Parathyroid adenoma (tissue), 2 donors: ENCODE measurements at regions not wholly inside any gene's neighbourhood (a gene's known extent, or its start where the extent isn't known, plus 50 kb on each side); places are given as distances from the start of the nearest gene placed in this dataset.
A peak's percentile ranks its signal among the peaks of the same experiment; 100 is the strongest.
"Not testable (repeated sequence)": the region's sequence is repeated elsewhere in the genome, so short reads cannot be mapped to it uniquely, and the experiment has no call there.

Experiments
- H2AFZ ChIP-seq: fragments of 300-600 bp; sonication (generic); one replicate; pipeline ENCODE4 v1.7.0; 2017; ENCODE audit warnings: antibody characterized with exemption, mild to moderate bottlenecking
- H3K27ac ChIP-seq: fragments of 300-600 bp; sonication (generic); one replicate; pipeline ENCODE4 v1.7.0; 2017
- H3K27me3 ChIP-seq: fragments of 300-600 bp; sonication (generic); one replicate; pipeline ENCODE4 v1.7.0; 2017; ENCODE audit warnings: low read length; ENCODE audit not compliant: control insufficient read depth, insufficient read depth
- H3K36me3 ChIP-seq: fragments of 300-600 bp; sonication (generic); one replicate; pipeline ENCODE4 v1.7.0; 2017; ENCODE audit warnings: low read length; ENCODE audit not compliant: control insufficient read depth, insufficient read depth
- H3K4me1 ChIP-seq: fragments of 300-600 bp; sonication (generic); one replicate; pipeline ENCODE4 v1.7.0; 2017; ENCODE audit warnings: control low read depth
- H3K4me2 ChIP-seq: fragments of 300-600 bp; sonication (generic); one replicate; pipeline ENCODE4 v1.7.0; 2017; ENCODE audit warnings: low read length
- H3K4me3 ChIP-seq: fragments of 300-600 bp; sonication (generic); one replicate; pipeline ENCODE4 v1.7.0; 2017; ENCODE audit warnings: low read depth, low read length
- H3K79me2 ChIP-seq: fragments of 300-600 bp; sonication (generic); one replicate; pipeline ENCODE4 v1.7.0; 2017; ENCODE audit warnings: control low read depth
- H3K9ac ChIP-seq: fragments of 300-600 bp; sonication (generic); one replicate; pipeline ENCODE4 v1.7.0; 2017; ENCODE audit warnings: mild to moderate bottlenecking
- H3K9me3 ChIP-seq: fragments of 300-600 bp; sonication (generic); one replicate; pipeline ENCODE4 v1.7.0; 2017; ENCODE audit warnings: low read length; ENCODE audit not compliant: control insufficient read depth
- TF ChIP-seq, protein P1 (sequence below): fragments of 300-600 bp; sonication (generic); IDR thresholded peaks from one replicate; pipeline ENCODE4 v1.7.0; 2017; ENCODE audit warnings: antibody characterized with exemption, mild to moderate bottlenecking
- donor health status: primary hyperparathyroidism.

DNA sequence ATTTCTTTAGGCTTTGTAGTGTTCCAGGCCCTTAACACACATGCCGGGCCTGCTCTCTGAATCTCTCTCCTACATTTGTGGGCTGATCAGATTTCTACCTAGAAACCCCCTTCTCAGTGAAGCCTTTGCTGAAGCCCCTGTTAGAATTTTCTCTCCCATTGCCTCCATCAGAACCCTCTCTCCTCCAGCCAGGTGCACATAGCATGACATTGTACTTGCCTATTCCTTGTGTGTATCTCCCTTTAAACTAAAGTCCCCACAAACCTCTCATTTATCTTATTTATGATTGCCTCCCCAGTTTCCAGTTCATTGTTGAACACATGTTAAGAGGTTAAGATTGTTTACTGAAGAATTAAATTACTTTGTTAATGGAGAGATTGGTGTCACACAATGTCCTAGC, 325.5 kb upstream of the CITED2 start:
- TF ChIP-seq, protein P1, sequence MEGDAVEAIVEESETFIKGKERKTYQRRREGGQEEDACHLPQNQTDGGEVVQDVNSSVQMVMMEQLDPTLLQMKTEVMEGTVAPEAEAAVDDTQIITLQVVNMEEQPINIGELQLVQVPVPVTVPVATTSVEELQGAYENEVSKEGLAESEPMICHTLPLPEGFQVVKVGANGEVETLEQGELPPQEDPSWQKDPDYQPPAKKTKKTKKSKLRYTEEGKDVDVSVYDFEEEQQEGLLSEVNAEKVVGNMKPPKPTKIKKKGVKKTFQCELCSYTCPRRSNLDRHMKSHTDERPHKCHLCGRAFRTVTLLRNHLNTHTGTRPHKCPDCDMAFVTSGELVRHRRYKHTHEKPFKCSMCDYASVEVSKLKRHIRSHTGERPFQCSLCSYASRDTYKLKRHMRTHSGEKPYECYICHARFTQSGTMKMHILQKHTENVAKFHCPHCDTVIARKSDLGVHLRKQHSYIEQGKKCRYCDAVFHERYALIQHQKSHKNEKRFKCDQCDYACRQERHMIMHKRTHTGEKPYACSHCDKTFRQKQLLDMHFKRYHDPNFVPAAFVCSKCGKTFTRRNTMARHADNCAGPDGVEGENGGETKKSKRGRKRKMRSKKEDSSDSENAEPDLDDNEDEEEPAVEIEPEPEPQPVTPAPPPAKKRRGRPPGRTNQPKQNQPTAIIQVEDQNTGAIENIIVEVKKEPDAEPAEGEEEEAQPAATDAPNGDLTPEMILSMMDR: no peak
- Histone ChIP-seq H3K27ac (peak overlapping the region; percentile 25), H3K9ac (no peak overlapping the region), H3K9me3 (no peaks in the 10 kb centered on the region), H3K36me3 (no peaks in the 10 kb centered on the region), H2AFZ (peak overlapping the region; percentile 65), H3K79me2 (no peaks in the 10 kb centered on the region), H3K27me3 (no peaks in the 10 kb centered on the region), H3K4me2 (no peak overlapping the region), H3K4me3 (no peak overlapping the region), H3K4me1 (peaks cover 30% of the 10 kb centered on the region)

DNA sequence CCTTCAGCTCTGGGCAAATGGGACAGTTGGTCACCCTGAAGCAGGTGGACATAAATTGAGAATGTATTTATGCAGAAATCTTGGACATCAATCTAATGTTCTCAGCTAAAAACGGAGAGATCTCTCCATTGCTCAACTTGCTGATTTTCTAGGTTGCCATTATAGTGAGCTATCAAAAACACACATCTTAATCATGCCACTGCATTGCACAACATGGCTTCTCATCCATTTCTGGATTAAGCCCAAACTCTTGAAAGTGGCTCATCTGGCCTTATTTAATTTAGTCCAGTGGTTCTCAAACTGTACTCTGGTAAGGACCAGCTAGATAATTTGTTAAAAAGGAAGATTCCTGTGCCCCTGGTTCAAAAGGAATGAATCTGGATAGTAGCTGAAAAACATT, 324.9 kb upstream of the CITED2 start:
- no peak overlapping the region for H3K4me3 ChIP-seq
- H3K36me3 ChIP-seq: no peaks in the 10 kb centered on the region
- TF ChIP-seq, protein P1: no peak
- no peaks in the 10 kb centered on the region for H3K27me3 ChIP-seq
- no peaks in the 10 kb centered on the region for H3K9me3 ChIP-seq
- peak overlapping the region; percentile 65 for H2AFZ ChIP-seq
- no peak overlapping the region for H3K27ac ChIP-seq
- H3K9ac ChIP-seq: no peak overlapping the region
- H3K4me1 ChIP-seq: peaks cover 33% of the 10 kb centered on the region
- H3K79me2 ChIP-seq: no peaks in the 10 kb centered on the region
- no peak overlapping the region for H3K4me2 ChIP-seq

DNA sequence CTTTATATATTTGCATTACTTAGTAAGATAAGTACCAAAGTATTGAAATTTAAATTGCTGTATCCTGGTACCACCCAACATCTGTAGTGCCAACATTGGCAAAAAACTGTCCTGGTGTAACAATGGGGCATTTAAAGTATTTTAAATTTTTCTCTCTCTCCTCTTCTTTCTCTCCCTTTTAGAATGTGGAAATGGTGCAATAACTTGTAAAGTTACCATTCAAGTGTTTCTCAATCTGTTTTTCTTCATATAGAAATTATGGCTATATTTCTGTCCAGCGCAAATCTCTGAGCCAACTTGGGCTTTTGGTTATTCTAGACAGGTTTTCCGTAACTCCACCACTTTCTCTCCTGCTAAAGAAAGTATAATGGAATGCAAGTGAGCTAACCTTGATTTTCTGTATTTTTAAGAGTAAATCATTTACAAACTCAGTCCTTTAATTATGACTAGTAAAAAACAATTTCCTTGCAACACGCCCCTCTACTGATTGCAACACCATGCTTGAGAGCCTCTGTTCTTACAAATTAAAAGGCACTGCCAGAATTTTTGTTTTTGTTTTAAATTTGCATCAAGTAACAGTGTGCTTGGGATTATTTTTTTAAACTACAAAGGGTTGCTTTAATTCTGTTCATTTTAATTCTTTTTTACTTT, 324.2 kb upstream of the CITED2 start:
- H3K4me1 ChIP-seq: peaks cover 39% of the 10 kb centered on the region
- no peak overlapping the region for H3K4me2 ChIP-seq
- TF ChIP-seq, protein P1: no peak
- H3K9me3 ChIP-seq: no peaks in the 10 kb centered on the region
- H2AFZ ChIP-seq: peak overlapping the region; percentile 65
- H3K36me3 ChIP-seq: no peaks in the 10 kb centered on the region
- H3K79me2 ChIP-seq: no peaks in the 10 kb centered on the region
- no peak overlapping the region for H3K27ac ChIP-seq
- H3K4me3 ChIP-seq: no peak overlapping the region
- H3K9ac ChIP-seq: no peak overlapping the region
- H3K27me3 ChIP-seq: no peaks in the 10 kb centered on the region

DNA sequence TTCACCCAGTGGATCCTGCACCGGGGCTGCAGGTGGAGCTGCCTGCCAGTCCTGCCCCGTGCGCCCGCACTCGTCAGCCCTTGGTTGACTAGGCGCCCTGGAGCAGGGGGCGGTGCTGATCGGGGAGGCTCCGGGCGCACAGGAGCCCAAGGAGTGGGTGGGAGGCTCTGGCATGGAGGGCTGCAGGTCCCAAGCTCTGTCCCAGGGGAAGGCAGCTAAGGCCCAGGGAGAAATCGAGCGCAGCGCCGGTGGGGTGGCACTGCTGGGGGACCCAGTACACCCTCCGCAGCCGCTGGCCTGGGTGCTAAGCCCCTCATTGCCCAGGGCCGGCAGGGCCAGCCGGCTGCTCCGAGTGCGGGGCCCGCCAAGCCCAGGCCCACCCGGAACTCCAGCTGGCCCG, 323.4 kb upstream of the CITED2 start:
- H3K4me2 ChIP-seq, H3K36me3 ChIP-seq, H2AFZ ChIP-seq, H3K9me3 ChIP-seq, H3K79me2 ChIP-seq, H3K27ac ChIP-seq, H3K27me3 ChIP-seq, H3K4me3 ChIP-seq, H3K9ac ChIP-seq: not testable (repeated sequence)
- H3K4me1 ChIP-seq: peaks cover 34% of the 10 kb centered on the region

DNA sequence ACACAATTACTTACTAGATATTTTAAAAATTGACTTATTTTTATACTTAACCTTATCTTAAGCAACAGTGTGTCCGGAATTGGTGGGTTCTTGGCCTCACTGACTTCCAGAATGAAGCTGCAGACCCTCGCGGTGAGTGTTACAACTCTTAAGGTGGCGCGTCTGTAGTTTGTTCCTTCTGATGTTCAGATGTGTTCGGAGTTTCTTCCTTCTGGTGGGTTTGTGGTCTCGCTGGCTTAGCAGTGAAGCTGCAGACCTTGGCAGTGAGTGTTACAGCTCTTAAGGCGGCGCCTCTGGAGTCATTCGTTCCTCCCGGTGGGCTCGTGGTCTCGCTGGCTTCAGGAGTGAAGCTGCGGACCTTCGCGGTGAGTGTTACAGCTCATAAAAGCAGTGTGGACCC, 322.5 kb upstream of the CITED2 start:
- H3K4me3 ChIP-seq, H3K27me3 ChIP-seq, H3K79me2 ChIP-seq, H2AFZ ChIP-seq, H3K4me2 ChIP-seq, H3K36me3 ChIP-seq, H3K27ac ChIP-seq, H3K9ac ChIP-seq, H3K9me3 ChIP-seq: not testable (repeated sequence)
- H3K4me1 ChIP-seq: peaks cover 36% of the 10 kb centered on the region

DNA sequence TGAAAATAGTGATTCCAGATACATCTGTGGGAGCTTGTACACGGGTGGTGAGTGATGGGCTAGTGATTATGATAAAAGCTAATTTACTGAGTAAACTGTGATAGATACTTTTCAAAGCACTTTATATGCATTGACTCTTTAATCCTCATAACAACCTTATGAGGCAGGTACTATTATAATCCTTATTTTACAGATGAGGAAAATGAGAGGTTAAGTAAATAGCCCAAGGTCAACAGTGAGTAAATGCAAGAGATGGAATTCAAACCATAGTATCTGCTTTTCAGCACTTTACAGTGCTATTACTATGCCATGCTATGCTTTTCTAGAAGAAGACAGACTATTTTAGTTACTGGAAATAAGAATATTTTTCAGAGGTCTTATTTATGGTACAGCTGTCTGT, 320.9 kb upstream of the CITED2 start:
- no peaks in the 10 kb centered on the region for H3K9me3 ChIP-seq
- no peaks in the 10 kb centered on the region for H3K27me3 ChIP-seq
- H2AFZ ChIP-seq: peak overlapping the region; percentile 16
- peak overlapping the region; percentile 40 for H3K4me2 ChIP-seq
- H3K4me3 ChIP-seq: no peak overlapping the region
- H3K27ac ChIP-seq: peak overlapping the region; percentile 17
- no peaks in the 10 kb centered on the region for H3K79me2 ChIP-seq
- H3K4me1 ChIP-seq: peaks cover 36% of the 10 kb centered on the region
- TF ChIP-seq, protein P1: no peak
- H3K9ac ChIP-seq: no peak overlapping the region
- H3K36me3 ChIP-seq: no peaks in the 10 kb centered on the region
